Endothelial cell (in vitro differentiated cells): ENCODE measurements at regions not wholly inside any gene's neighbourhood (a gene's known extent, or its start where the extent isn't known, plus 50 kb on each side); places are given as distances from the start of the nearest gene placed in this dataset.

Experiments
- DNase-seq: peaks from one replicate; pipeline ENCODE4 v3.0.0; 2021; ENCODE audit warnings: low spot score
- H3K27ac Mint-ChIP-seq: one replicate; pipeline ENCODE4 v1.8.0; 2021; ENCODE audit warnings: mixed read lengths, inconsistent platforms; ENCODE audit not compliant: unreplicated experiment
- H3K27me3 Mint-ChIP-seq: one replicate; pipeline ENCODE4 v1.8.0; 2021; ENCODE audit warnings: mild to moderate bottlenecking, moderate library complexity, mixed read lengths, inconsistent platforms; ENCODE audit not compliant: unreplicated experiment
- H3K36me3 Mint-ChIP-seq: one replicate; pipeline ENCODE4 v1.8.0; 2021; ENCODE audit warnings: mild to moderate bottlenecking, low read depth, mixed read lengths, inconsistent platforms; ENCODE audit not compliant: unreplicated experiment
- H3K4me1 Mint-ChIP-seq: one replicate; pipeline ENCODE4 v1.8.0; 2021; ENCODE audit warnings: mild to moderate bottlenecking, mixed read lengths, inconsistent platforms; ENCODE audit not compliant: unreplicated experiment
- H3K4me3 Mint-ChIP-seq: one replicate; pipeline ENCODE4 v1.8.0; 2021; ENCODE audit warnings: mild to moderate bottlenecking, mixed read lengths, inconsistent platforms; ENCODE audit not compliant: unreplicated experiment
- H3K9me3 Mint-ChIP-seq: one replicate; pipeline ENCODE4 v1.8.0; 2021; ENCODE audit warnings: mixed read lengths, inconsistent platforms; ENCODE audit not compliant: unreplicated experiment
- CTCF ChIP-seq: fragments of 200-600 bp; sonication (generic); IDR thresholded peaks from one replicate; pipeline ENCODE4 v1.5.0; 2021; ENCODE audit warnings: antibody characterized with exemption; ENCODE audit not compliant: unreplicated experiment

DNA sequence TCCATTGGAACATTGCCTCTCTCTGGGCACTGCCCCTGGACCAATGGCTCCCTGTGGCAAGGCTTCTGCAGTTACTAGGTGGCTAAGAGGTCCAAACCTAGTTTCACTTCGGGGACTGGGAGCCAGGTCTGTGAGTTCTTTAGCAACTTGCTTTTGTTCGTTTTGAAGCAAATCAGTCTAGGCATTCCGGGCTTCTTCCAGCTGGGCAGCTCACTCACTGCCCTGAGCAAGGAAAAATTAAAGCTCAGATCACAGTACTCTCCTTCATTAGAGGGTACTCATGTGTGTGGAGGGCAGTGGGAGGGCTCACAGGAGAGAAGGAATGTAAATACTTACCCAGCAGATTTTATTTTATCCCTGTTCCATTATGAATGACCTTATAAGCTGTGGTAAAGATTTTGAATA is 80.3 kb downstream of the SPP2 start:
- no peak for DNase-seq
- Mint-ChIP-seq H3K27ac (no peak overlapping the region), H3K27me3 (peaks cover 1% of the 10 kb centered on the region), H3K4me3 (no peak overlapping the region), H3K36me3 (no peaks in the 10 kb centered on the region), H3K9me3 (no peaks in the 10 kb centered on the region), H3K4me1 (no peaks in the 10 kb centered on the region)
- TF ChIP-seq CTCF = no peak

DNA sequence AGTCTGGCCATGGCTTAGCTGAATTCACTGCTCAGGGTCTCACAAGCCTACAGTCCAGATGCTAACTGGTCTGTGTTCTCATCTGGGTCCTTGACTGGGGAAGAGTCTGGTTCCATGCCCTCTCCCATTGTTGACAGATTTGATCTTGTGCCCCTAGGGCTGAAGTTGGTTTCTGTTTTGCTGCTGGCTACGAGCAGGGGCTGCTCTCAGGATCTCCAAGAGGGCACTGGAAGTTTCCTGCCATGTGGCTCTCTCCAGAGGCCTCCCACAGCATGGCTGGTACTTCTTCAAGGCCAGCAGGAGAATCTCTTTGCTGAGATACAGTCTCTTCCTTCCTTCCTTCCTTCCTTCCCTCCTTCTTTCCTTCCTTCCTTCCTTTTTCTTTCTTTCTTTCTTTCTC is 78.1 kb downstream of the SPP2 start:
- H3K36me3 Mint-ChIP-seq = no peaks in the 10 kb centered on the region
- H3K27me3 Mint-ChIP-seq = peaks cover 1% of the 10 kb centered on the region
- H3K27ac Mint-ChIP-seq = no peak overlapping the region
- H3K4me3 Mint-ChIP-seq = no peak overlapping the region
- no peak for DNase-seq
- H3K9me3 Mint-ChIP-seq = no peaks in the 10 kb centered on the region
- no peaks in the 10 kb centered on the region for H3K4me1 Mint-ChIP-seq
- TF ChIP-seq CTCF = no peak
